GM12874 (cell line): ENCODE measurements at regions not wholly inside any gene's neighbourhood (a gene's known extent, or its start where the extent isn't known, plus 50 kb on each side); places are given as distances from the start of the nearest gene placed in this dataset.

Experiments used
- CTCF ChIP-seq: IDR thresholded peaks from 2 replicates; pipeline ENCODE4 v1.5.1; 2011; ENCODE audit warnings: low read depth, mild to moderate bottlenecking, control low read depth, low read length, moderate library complexity; ENCODE audit not compliant: insufficient read depth

DNA sequence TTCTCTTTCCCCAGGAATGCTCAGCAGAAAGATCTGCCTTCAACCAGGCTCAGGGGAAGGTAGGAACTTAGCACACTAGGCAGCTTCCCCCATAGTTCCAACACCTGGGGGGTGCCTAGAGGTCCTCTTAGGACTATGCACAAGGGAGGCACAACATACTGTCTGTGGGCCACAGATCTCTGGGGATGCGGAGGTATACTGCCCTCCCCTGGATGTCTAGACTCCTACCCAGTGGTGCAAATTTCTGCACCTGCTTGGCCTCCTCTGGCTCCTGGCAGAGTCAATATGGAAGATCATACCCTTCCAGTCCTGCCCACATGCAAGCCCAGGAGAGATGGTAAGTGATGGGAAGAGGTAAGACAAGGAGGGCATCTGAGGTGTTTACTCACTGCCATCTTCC is 247.5 kb upstream of the DAPK1 start:
- TF ChIP-seq CTCF = no peak

DNA sequence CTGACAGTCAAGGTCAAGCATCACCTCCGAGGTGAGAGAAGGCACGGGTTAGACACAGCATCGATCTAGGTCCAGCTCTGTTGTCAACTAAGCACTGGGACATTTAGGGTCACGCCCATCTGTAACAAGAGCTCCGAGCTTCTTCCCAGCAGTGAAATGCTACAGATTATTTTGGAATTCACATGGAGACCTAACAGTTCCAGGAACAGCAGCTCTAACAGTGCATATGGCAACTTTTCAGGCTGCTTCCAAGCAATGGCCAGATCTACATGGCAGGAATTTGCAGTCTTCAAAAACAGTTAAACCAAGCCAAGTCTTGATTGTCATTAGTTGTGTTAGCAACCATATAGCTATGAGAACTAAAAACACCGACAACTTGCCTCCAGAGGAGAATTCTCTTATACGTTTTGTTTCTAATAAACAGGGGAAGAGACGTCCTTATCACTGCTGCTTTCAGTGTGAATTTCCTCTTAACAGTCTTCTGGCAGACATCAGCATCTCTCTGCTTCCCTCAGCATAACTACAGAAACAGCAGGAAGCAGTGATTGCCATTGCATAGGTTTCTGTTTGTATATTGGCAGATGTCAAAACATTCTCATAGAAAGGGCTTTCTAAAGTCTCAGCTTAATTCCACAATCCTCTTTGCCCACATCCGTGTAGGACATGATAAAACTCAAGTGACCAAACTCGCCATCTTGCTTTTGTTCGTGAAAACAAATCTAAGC is 242.1 kb upstream of the DAPK1 start:
- TF ChIP-seq CTCF = no peak

DNA sequence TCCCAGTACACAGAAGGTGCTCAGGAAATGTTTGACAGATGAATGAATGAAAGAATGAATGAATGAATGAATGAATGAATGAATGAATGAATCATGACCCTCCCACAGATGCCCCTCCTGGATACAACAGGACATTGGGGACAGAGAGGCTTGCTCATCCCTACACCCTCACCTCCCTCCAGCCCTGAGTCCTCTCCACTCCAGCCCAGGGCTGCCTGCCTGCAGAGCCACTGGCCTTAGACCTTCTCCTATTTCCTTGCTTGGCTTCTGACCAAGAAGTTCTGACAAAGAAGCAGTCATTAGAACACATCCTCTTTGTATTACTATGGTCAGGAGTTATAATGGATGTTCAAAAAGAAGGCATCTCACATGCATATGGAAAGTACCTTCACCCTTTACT is 240.7 kb upstream of the DAPK1 start:
- TF ChIP-seq CTCF = no peak

DNA sequence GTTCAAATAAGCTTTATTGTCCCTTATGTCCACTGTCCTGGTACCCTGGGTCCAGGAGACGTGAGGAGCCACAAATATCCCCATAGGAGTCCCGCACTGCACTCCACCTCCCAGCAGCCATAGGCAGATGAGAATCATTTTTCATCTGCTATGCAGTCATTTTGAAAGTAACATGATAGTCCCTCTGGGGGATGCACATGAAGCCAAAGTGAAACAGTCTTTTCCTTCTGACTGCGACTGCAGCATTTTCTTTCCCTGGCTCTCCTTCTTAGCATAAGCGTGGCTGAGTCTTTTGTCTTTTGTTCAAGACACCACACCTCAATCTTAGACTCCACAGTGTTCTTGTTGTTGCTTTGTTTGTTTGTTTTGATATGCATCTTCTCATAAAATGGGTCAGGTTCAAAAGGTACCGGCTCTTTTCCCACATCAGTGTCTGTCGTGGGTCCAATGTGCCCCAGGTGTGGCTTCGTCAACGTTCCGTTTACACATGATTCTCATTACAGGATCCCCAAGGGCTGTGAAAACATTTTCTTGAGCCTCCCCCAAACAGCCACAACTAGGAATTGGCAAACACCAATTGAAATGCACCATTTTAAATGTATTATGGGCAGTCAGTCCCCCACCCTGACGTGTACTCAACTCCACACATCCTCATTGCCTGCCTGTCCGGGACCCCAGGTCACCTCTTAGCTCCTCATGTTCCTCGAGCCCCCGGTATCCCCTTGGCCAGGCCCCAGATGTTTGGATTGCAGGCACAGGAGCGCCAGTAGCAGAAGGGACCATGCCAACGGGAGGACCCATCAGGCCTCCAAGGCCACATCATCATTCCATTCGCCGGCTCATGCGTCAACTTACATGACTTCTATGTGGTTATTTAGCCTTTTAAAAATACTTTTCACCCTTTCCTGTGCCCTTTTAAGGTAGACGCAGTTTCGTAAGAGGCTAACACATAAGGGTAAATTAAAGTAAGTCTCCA is 237.8 kb upstream of the DAPK1 start:
- no peak for TF ChIP-seq CTCF

- no peak for TF ChIP-seq CTCF
Measured at GRCh38 chr9:87263291-87263690, 234.4 kb upstream of the DAPK1 start.

DNA sequence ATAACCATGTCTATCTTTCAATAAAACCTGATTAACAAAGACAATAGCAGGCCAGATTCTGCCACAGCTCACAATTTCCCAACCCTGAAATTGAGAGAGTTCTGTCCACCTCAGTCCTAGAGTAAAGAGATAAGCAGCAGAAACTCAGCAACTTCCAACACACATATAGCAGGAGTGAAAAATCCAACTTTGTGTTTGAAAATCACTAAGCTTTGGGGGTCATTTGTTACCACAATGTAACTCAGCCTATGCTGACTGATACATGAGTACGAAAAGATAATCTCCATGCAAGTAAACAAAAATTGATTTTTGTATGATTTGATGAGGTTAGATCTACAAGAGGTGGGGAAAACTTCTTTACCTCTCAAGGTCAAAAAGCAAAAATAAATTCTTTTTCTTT is 231.0 kb upstream of the DAPK1 start:
- TF ChIP-seq CTCF = no peak

DNA sequence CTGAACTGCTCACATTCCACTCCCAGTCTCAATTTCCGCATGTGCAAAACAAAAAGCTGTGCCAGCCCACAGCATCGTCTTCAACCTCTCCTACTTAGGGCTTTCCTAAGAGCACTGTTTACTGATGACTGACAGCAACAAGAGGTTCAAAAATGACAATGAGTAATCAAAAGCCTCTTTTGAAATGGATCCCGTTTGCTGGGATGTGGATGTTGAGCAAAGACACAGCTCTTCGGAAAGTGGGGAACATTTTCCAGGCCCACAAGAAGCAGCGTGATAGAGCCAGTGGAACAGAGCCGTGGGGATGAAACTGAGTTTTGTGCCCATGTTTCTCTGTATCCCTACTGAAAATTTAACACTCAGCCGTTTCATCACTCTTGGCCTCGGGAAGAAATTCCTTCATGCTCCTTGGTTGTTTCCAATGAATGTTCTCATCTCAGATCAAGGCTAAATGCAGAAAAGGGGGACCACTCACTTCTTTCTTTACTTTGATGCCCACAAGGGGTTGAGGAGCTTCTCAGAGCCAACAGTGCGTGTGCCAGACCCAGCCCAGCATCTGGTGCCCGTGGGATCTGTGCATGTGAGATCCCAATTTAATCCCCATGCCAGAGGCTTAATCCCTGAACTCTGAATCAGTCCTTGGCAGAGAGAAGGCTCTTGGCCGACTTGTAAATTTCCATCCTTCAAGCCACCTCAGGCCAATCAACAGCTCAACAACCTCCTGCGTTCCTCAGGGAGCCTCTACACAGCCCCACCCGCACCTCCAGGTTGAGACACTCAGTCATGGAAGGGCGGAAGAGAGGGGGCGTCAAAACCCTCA is 230.2 kb upstream of the DAPK1 start:
- TF ChIP-seq CTCF = no peak
